HUES6 (cell line): ENCODE measurements at regions not wholly inside any gene's neighbourhood (a gene's known extent, or its start where the extent isn't known, plus 50 kb on each side); places are given as distances from the start of the nearest gene placed in this dataset.

ENCODE experiments used
- H3K27ac ChIP-seq: 2 replicates; pipeline ENCODE4 v1.7.0; 2013; ENCODE audit warnings: low read depth, mild to moderate bottlenecking, low read length, inconsistent platforms
- H3K27me3 ChIP-seq: 2 replicates; pipeline ENCODE4 v1.6.1; 2013; ENCODE audit warnings: low read length; ENCODE audit not compliant: control insufficient read depth, insufficient read depth
- H3K36me3 ChIP-seq: 2 replicates; pipeline ENCODE4 v1.6.1; 2013; ENCODE audit warnings: low read length; ENCODE audit not compliant: control insufficient read depth, insufficient read depth
- H3K4me1 ChIP-seq: 2 replicates; pipeline ENCODE4 v1.6.1; 2013; ENCODE audit warnings: low read length; ENCODE audit not compliant: control insufficient read depth, insufficient read depth
- H3K4me3 ChIP-seq: 2 replicates; pipeline ENCODE4 v1.5.1; 2013; ENCODE audit warnings: low read depth, low read length
- H3K9ac ChIP-seq: one replicate; pipeline ENCODE4 v1.6.1; 2013; ENCODE audit warnings: mild to moderate bottlenecking, low read length
- H3K9me3 ChIP-seq: 2 replicates; pipeline ENCODE4 v1.6.1; 2013; ENCODE audit warnings: low read depth, low read length; ENCODE audit not compliant: control insufficient read depth, insufficient read depth

- no peak overlapping the region for H3K27ac ChIP-seq
- H3K36me3 ChIP-seq: no peaks in the 10 kb centered on the region
- no peaks in the 10 kb centered on the region for H3K27me3 ChIP-seq
- no peak overlapping the region for H3K4me3 ChIP-seq
- H3K9ac ChIP-seq: no peak overlapping the region
- H3K9me3 ChIP-seq: no peaks in the 10 kb centered on the region
- H3K4me1 ChIP-seq: no peaks in the 10 kb centered on the region
Observed at GRCh38 chr15:36208868-36209582, 370.4 kb upstream of the CDIN1 start.

- Histone ChIP-seq H3K27me3 (no peaks in the 10 kb centered on the region), H3K9me3 (0 out of 2 replicates have a peak, but pooled peaks cover 2% of the 10 kb centered on the region), H3K27ac (no peak overlapping the region), H3K4me1 (no peaks in the 10 kb centered on the region), H3K4me3 (no peak overlapping the region), H3K36me3 (no peaks in the 10 kb centered on the region), H3K9ac (no peak overlapping the region)
Observed at GRCh38 chr15:36210426-36210825, 369.0 kb upstream of the CDIN1 start.

GRCh38 chr15:36218322-36218721 lies 361.1 kb upstream of the CDIN1 start:
- H3K27ac ChIP-seq: no peak overlapping the region
- H3K27me3 ChIP-seq: no peaks in the 10 kb centered on the region
- no peaks in the 10 kb centered on the region for H3K36me3 ChIP-seq
- H3K4me1 ChIP-seq: peaks cover 4% of the 10 kb centered on the region; the same call in 1 of the 2 replicates
- no peak overlapping the region for H3K4me3 ChIP-seq
- no peak overlapping the region for H3K9ac ChIP-seq
- peaks cover 9% of the 10 kb centered on the region for H3K9me3 ChIP-seq

GRCh38 chr15:36218991-36219390 lies 360.4 kb upstream of the CDIN1 start:
- Histone ChIP-seq H3K4me3 (no peak overlapping the region), H3K9me3 (peaks cover 9% of the 10 kb centered on the region), H3K4me1 (peaks cover 4% of the 10 kb centered on the region; the same call in 1 of the 2 replicates), H3K9ac (no peak overlapping the region), H3K27me3 (no peaks in the 10 kb centered on the region), H3K36me3 (no peaks in the 10 kb centered on the region), H3K27ac (no peak overlapping the region)

GRCh38 chr15:36221992-36222391 lies 357.4 kb upstream of the CDIN1 start:
- Histone ChIP-seq H3K4me3 (no peak overlapping the region), H3K36me3 (no peaks in the 10 kb centered on the region), H3K4me1 (no peaks in the 10 kb centered on the region), H3K9me3 (peaks cover 7% of the 10 kb centered on the region), H3K27ac (no peak overlapping the region), H3K27me3 (no peaks in the 10 kb centered on the region), H3K9ac (no peak overlapping the region)

GRCh38 chr15:36230776-36231175 lies 348.6 kb upstream of the CDIN1 start:
- Histone ChIP-seq H3K9ac (no peak overlapping the region), H3K27me3 (no peaks in the 10 kb centered on the region), H3K9me3 (no peaks in the 10 kb centered on the region), H3K36me3 (no peaks in the 10 kb centered on the region), H3K27ac (no peak overlapping the region), H3K4me3 (no peak overlapping the region), H3K4me1 (peaks cover 17% of the 10 kb centered on the region)

GRCh38 chr15:36232491-36232890 lies 346.9 kb upstream of the CDIN1 start:
- H3K4me1 ChIP-seq: peaks cover 17% of the 10 kb centered on the region
- H3K27ac ChIP-seq: no peak overlapping the region
- no peaks in the 10 kb centered on the region for H3K9me3 ChIP-seq
- H3K4me3 ChIP-seq: no peak overlapping the region
- H3K36me3 ChIP-seq: no peaks in the 10 kb centered on the region
- H3K9ac ChIP-seq: no peak overlapping the region
- H3K27me3 ChIP-seq: no peaks in the 10 kb centered on the region

- no peak overlapping the region for H3K27ac ChIP-seq
- H3K9ac ChIP-seq: no peak overlapping the region
- no peaks in the 10 kb centered on the region for H3K9me3 ChIP-seq
- peaks cover 17% of the 10 kb centered on the region for H3K4me1 ChIP-seq
- no peaks in the 10 kb centered on the region for H3K36me3 ChIP-seq
- H3K4me3 ChIP-seq: no peak overlapping the region
- H3K27me3 ChIP-seq: no peaks in the 10 kb centered on the region
Observed at GRCh38 chr15:36234743-36235142, 344.7 kb upstream of the CDIN1 start.

- H3K27ac ChIP-seq: no peak overlapping the region
- no peak overlapping the region for H3K4me3 ChIP-seq
- no peaks in the 10 kb centered on the region for H3K9me3 ChIP-seq
- no peaks in the 10 kb centered on the region for H3K27me3 ChIP-seq
- H3K9ac ChIP-seq: no peak overlapping the region
- no peaks in the 10 kb centered on the region for H3K36me3 ChIP-seq
- peaks cover 17% of the 10 kb centered on the region for H3K4me1 ChIP-seq
Observed at GRCh38 chr15:36235173-36235572, 344.3 kb upstream of the CDIN1 start.

GRCh38 chr15:36239509-36239908 lies 339.9 kb upstream of the CDIN1 start:
- no peaks in the 10 kb centered on the region for H3K36me3 ChIP-seq
- H3K9ac ChIP-seq: no peak overlapping the region
- H3K4me1 ChIP-seq: no peaks in the 10 kb centered on the region
- H3K9me3 ChIP-seq: peaks cover 3% of the 10 kb centered on the region; the same call in 1 of the 2 replicates
- no peak overlapping the region for H3K27ac ChIP-seq
- H3K27me3 ChIP-seq: no peaks in the 10 kb centered on the region
- no peak overlapping the region for H3K4me3 ChIP-seq

GRCh38 chr15:36251450-36251849 lies 328.0 kb upstream of the CDIN1 start:
- H3K4me3 ChIP-seq: no peak overlapping the region
- peaks cover 2% of the 10 kb centered on the region; the same call in 1 of the 2 replicates for H3K4me1 ChIP-seq
- no peaks in the 10 kb centered on the region; the same call in 1 of the 2 replicates for H3K9me3 ChIP-seq
- H3K9ac ChIP-seq: no peak overlapping the region
- no peaks in the 10 kb centered on the region for H3K36me3 ChIP-seq
- H3K27me3 ChIP-seq: no peaks in the 10 kb centered on the region
- no peak overlapping the region for H3K27ac ChIP-seq
